ENCODE measurements at regions not wholly inside any gene's neighbourhood (a gene's known extent, or its start where the extent isn't known, plus 50 kb on each side); places are given as distances from the start of the nearest gene placed in this dataset.

DNA sequence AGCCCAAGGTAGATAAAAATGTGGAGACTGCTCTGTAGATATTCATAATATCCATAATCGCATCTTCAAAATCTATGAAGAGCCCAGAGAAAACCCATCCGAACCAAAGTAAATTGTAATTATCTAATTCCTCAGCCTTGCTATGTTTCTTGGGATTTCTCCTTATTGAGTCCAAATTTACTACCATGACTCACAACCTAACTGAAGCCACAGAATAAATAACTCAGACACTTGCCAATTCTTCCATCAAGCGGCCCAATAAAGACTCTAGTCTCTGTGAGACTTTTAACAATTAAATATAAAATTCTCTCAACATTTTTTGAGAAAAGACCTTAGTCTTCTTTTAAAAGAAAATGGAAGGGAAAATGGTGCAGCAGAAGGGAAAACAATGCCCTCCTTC, 409.8 kb downstream of the DAD1 start:
- Histone ChIP-seq H3K4ac (ENCODE audit: low read depth, low read length) (no peak overlapping the region), H3K18ac (ENCODE audit: low read depth, low read length) (no peak overlapping the region), H2AK9ac (replicated peaks; ENCODE audit: low read depth, low read length, poor library complexity) (no peak overlapping the region), H3K79me1 (ENCODE audit: low read depth in 1 of 2, low read length in 2 of 2) (no peaks in the 10 kb centered on the region), H3K23ac (ENCODE audit: low read depth, low read length) (no peak overlapping the region), H3K9ac (ENCODE audit: low read depth, low read length) (no peak overlapping the region), H2AK5ac (ENCODE audit: low read depth, low read length) (no peak overlapping the region), H3K9me1 (ENCODE audit: insufficient read depth, low read length) (no peaks in the 10 kb centered on the region), H4K8ac (ENCODE audit: low read depth in 2 of 2, low read length in 2 of 2) (no peak overlapping the region), H3K4me1 (ENCODE audit: control insufficient read depth, insufficient read depth, low read length) (0 out of 2 replicates have a peak, but pooled peaks cover 2% of the 10 kb centered on the region), H3K27me3 (ENCODE audit: control insufficient read depth, insufficient read depth, low read length) (no peaks in the 10 kb centered on the region), H3K9me3 (ENCODE audit: control insufficient read depth, insufficient read depth, low read length) (no peaks in the 10 kb centered on the region), H4K20me1 (ENCODE audit: insufficient read depth, low read length) (no peaks in the 10 kb centered on the region), H2BK15ac (ENCODE audit: low read depth, low read length) (no peak overlapping the region), H3K14ac (replicated peaks; ENCODE audit: low read depth, low read length) (no peak overlapping the region), H3K27ac (ENCODE audit: insufficient read depth, low read length) (no peak overlapping the region), H3K4me2 (ENCODE audit: low read depth, low read length) (no peak overlapping the region), H2BK5ac (ENCODE audit: low read depth, low read length, poor library complexity, severe bottlenecking) (no peak overlapping the region), H4K91ac (ENCODE audit: insufficient read depth, low read depth, low read length) (no peak overlapping the region), H3K4me3 (ENCODE audit: insufficient read depth, low read depth, low read length) (no peak overlapping the region), H2BK20ac (ENCODE audit: low read depth, low read length) (no peak overlapping the region), H4K5ac (ENCODE audit: low read depth, low read length) (no peak overlapping the region), H3K36me3 (ENCODE audit: control insufficient read depth, insufficient read depth, low read length) (no peaks in the 10 kb centered on the region), H2BK120ac (ENCODE audit: low read depth, low read length) (no peak overlapping the region), H3K56ac (ENCODE audit: extremely low read depth, insufficient read depth, low read length) (no peak overlapping the region), H2AFZ (replicated peaks; ENCODE audit: low read length, poor library complexity) (no peak overlapping the region)
- in situ Hi-C loops (cut with MboI; ENCODE audit: low sequenced_read_pairs) = no loop called here
- intact Hi-C loops (cut with micrococcal nuclease) = no loop called here
- peak; percentile 10 for DNase-seq
- no CpG with 5 or more reads among the region's 3 CpGs for WGBS, 2 experiments (ENCODE audit: extremely low coverage in 2 of 2, insufficient read length in 1 of 2)
- BruUV-seq (replicated peaks) = no TSS peak
- ATAC-seq (ENCODE audit: low read depth) = no peak
- ChIA-PET CTCF (no interaction called here), POLR2A (ENCODE audit: unreplicated experiment) (no interaction called here)
- TF ChIP-seq RCOR1 (IDR thresholded peaks at IDR 0.05; ENCODE audit: insufficient replicate concordance, low read length) = no peak
- no peak for TF ChIP-seq CEBPB (IDR thresholded peaks at IDR 0.05; ENCODE audit: low read depth, low read length)
- TF ChIP-seq MAZ (IDR thresholded peaks at IDR 0.05; ENCODE audit: borderline replicate concordance, low read depth, low read length) = no peak
- no peak for TF ChIP-seq BHLHE40 (IDR thresholded peaks at IDR 0.05; ENCODE audit: low read depth, low read length)
- TF ChIP-seq RAD21 (IDR thresholded peaks at IDR 0.05; ENCODE audit: low read length) = no peak
- TF ChIP-seq POLR2A (IDR thresholded peaks at IDR 0.05; ENCODE audit: low read depth, low read length) = no peak
- TF ChIP-seq NFE2L2 (IDR thresholded peaks at IDR 0.05; ENCODE audit: low read depth, low read length) = no peak
- TF ChIP-seq MXI1 (IDR thresholded peaks at IDR 0.05; ENCODE audit: borderline replicate concordance, low read depth, low read length) = no peak
- TF ChIP-seq, protein P1, sequence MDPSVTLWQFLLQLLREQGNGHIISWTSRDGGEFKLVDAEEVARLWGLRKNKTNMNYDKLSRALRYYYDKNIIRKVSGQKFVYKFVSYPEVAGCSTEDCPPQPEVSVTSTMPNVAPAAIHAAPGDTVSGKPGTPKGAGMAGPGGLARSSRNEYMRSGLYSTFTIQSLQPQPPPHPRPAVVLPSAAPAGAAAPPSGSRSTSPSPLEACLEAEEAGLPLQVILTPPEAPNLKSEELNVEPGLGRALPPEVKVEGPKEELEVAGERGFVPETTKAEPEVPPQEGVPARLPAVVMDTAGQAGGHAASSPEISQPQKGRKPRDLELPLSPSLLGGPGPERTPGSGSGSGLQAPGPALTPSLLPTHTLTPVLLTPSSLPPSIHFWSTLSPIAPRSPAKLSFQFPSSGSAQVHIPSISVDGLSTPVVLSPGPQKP (IDR thresholded peaks at IDR 0.05; ENCODE audit: borderline replicate concordance, low read depth, low read length) = no peak
- dilution Hi-C loops (cut with HindIII; ENCODE audit: low sequenced_read_pairs, unreplicated experiment) = no loop called here

All from IMR-90 (cell line).